ENCODE measurements at regions not wholly inside any gene's neighbourhood (a gene's known extent, or its start where the extent isn't known, plus 50 kb on each side); places are given as distances from the start of the nearest gene placed in this dataset.

- no peak for TF ChIP-seq EZH2phosphoT487 (IDR thresholded peaks at IDR 0.05; ENCODE audit: low read length)
- H3K4me1 ChIP-seq (ENCODE audit: low read length), result no peaks in the 10 kb centered on the region
- no peak overlapping the region for H3K9ac ChIP-seq (ENCODE audit: low read length)
- H3F3A ChIP-seq (ENCODE audit: insufficient read depth, low read length), result no peaks in the 10 kb centered on the region
- no peak overlapping the region for H3K4me2 ChIP-seq (ENCODE audit: low read depth, low read length)
- no peaks in the 10 kb centered on the region for H4K20me1 ChIP-seq (ENCODE audit: insufficient read depth, low read length)
- no peak overlapping the region for H2AFZ ChIP-seq (ENCODE audit: low read length)
- no peaks in the 10 kb centered on the region for H3K79me2 ChIP-seq (ENCODE audit: low read length)
- no peaks in the 10 kb centered on the region for H3K27me3 ChIP-seq (replicated peaks; ENCODE audit: insufficient read depth, low read length)
- DNase-seq, result no peak
- no peak overlapping the region for H3K4me3 ChIP-seq (ENCODE audit: low read length)
- no peak overlapping the region for H3K27ac ChIP-seq (ENCODE audit: low read length)
- H3K36me3 ChIP-seq (replicated peaks; ENCODE audit: insufficient read depth, low read length), result no peaks in the 10 kb centered on the region
- no peaks in the 10 kb centered on the region for H3K9me3 ChIP-seq (replicated peaks; ENCODE audit: insufficient read depth, low read length)
- H3K9me2 ChIP-seq (replicated peaks; ENCODE audit: insufficient read depth, low read length), result no peaks in the 10 kb centered on the region
Measured at GRCh38 chr1:244989813-244990212, 125.5 kb upstream of the HNRNPU start.

- H3K79me2 ChIP-seq (ENCODE audit: low read length), result no peaks in the 10 kb centered on the region
- no peaks in the 10 kb centered on the region for H3K27me3 ChIP-seq (replicated peaks; ENCODE audit: insufficient read depth, low read length)
- no peak overlapping the region for H3K4me2 ChIP-seq (ENCODE audit: low read depth, low read length)
- H3K9me3 ChIP-seq (replicated peaks; ENCODE audit: insufficient read depth, low read length), result no peaks in the 10 kb centered on the region
- no peak overlapping the region for H2AFZ ChIP-seq (ENCODE audit: low read length)
- H4K20me1 ChIP-seq (ENCODE audit: insufficient read depth, low read length), result no peaks in the 10 kb centered on the region
- H3K4me3 ChIP-seq (ENCODE audit: low read length), result no peak overlapping the region
- H3K9ac ChIP-seq (ENCODE audit: low read length), result no peak overlapping the region
- no peaks in the 10 kb centered on the region for H3K36me3 ChIP-seq (replicated peaks; ENCODE audit: insufficient read depth, low read length)
- no peak for TF ChIP-seq EZH2phosphoT487 (IDR thresholded peaks at IDR 0.05; ENCODE audit: low read length)
- no peak for TF ChIP-seq EZH2 (optimal IDR thresholded peaks at IDR 0.05; ENCODE audit: low read depth, low read length)
- no peaks in the 10 kb centered on the region for H3F3A ChIP-seq (ENCODE audit: insufficient read depth, low read length)
- no peaks in the 10 kb centered on the region for H3K9me2 ChIP-seq (replicated peaks; ENCODE audit: insufficient read depth, low read length)
- no peak overlapping the region for H3K27ac ChIP-seq (ENCODE audit: low read length)
- H3K4me1 ChIP-seq (ENCODE audit: low read length), result no peaks in the 10 kb centered on the region
- no peak for DNase-seq
Measured at GRCh38 chr1:244988521-244988920, 124.2 kb upstream of the HNRNPU start.

- H3K9ac ChIP-seq (ENCODE audit: low read length), result no peak overlapping the region
- TF ChIP-seq EZH2phosphoT487 (IDR thresholded peaks at IDR 0.05; ENCODE audit: low read length), result no peak
- TF ChIP-seq CTCF (IDR thresholded peaks at IDR 0.05; ENCODE audit: low read length), result no peak
- no peak for TF ChIP-seq EZH2 (optimal IDR thresholded peaks at IDR 0.05; ENCODE audit: low read depth, low read length)
- H4K20me1 ChIP-seq (ENCODE audit: insufficient read depth, low read length), result no peaks in the 10 kb centered on the region
- no peaks in the 10 kb centered on the region for H3K9me2 ChIP-seq (replicated peaks; ENCODE audit: insufficient read depth, low read length)
- H2AFZ ChIP-seq (ENCODE audit: low read length), result no peak overlapping the region
- no peak overlapping the region for H3K27ac ChIP-seq (ENCODE audit: low read length)
- H3F3A ChIP-seq (ENCODE audit: insufficient read depth, low read length), result no peaks in the 10 kb centered on the region
- H3K27me3 ChIP-seq (replicated peaks; ENCODE audit: insufficient read depth, low read length), result no peaks in the 10 kb centered on the region
- no peaks in the 10 kb centered on the region for H3K9me3 ChIP-seq (replicated peaks; ENCODE audit: insufficient read depth, low read length)
- no peak overlapping the region for H3K4me2 ChIP-seq (ENCODE audit: low read depth, low read length)
- no peak overlapping the region for H3K4me3 ChIP-seq (ENCODE audit: low read length)
- DNase-seq, result no peak
- H3K36me3 ChIP-seq (replicated peaks; ENCODE audit: insufficient read depth, low read length), result no peaks in the 10 kb centered on the region
- H3K4me1 ChIP-seq (ENCODE audit: low read length), result no peaks in the 10 kb centered on the region
- no peaks in the 10 kb centered on the region for H3K79me2 ChIP-seq (ENCODE audit: low read length)
Measured at GRCh38 chr1:244980605-244981004, 116.3 kb upstream of the HNRNPU start.

- Histone ChIP-seq H3K27ac (ENCODE audit: low read length) (no peak overlapping the region), H3K4me2 (ENCODE audit: low read depth, low read length) (no peak overlapping the region), H3K9me2 (replicated peaks; ENCODE audit: insufficient read depth, low read length) (no peaks in the 10 kb centered on the region), H3K79me2 (ENCODE audit: low read length) (peaks cover 9% of the 10 kb centered on the region), H3K4me3 (ENCODE audit: low read length) (no peak overlapping the region), H2AFZ (ENCODE audit: low read length) (no peak overlapping the region), H4K20me1 (ENCODE audit: insufficient read depth, low read length) (no peaks in the 10 kb centered on the region), H3K9me3 (replicated peaks; ENCODE audit: insufficient read depth, low read length) (no peaks in the 10 kb centered on the region), H3K27me3 (replicated peaks; ENCODE audit: insufficient read depth, low read length) (no peaks in the 10 kb centered on the region), H3F3A (ENCODE audit: insufficient read depth, low read length) (peaks cover 19% of the 10 kb centered on the region), H3K9ac (ENCODE audit: low read length) (no peak overlapping the region), H3K36me3 (replicated peaks; ENCODE audit: insufficient read depth, low read length) (no peaks in the 10 kb centered on the region), H3K4me1 (ENCODE audit: low read length) (no peaks in the 10 kb centered on the region)
- TF ChIP-seq EZH2 (optimal IDR thresholded peaks at IDR 0.05; ENCODE audit: low read depth, low read length), result no peak
- no peak for DNase-seq
Measured at GRCh38 chr1:244974550-244974949, 110.2 kb upstream of the HNRNPU start.

- H3K27me3 ChIP-seq (replicated peaks; ENCODE audit: insufficient read depth, low read length), result no peaks in the 10 kb centered on the region
- H3K9me3 ChIP-seq (replicated peaks; ENCODE audit: insufficient read depth, low read length), result no peaks in the 10 kb centered on the region
- peaks cover 9% of the 10 kb centered on the region for H3K79me2 ChIP-seq (ENCODE audit: low read length)
- H3K4me3 ChIP-seq (ENCODE audit: low read length), result no peak overlapping the region
- no peak for TF ChIP-seq CTCF (IDR thresholded peaks at IDR 0.05; ENCODE audit: low read length)
- TF ChIP-seq EZH2 (optimal IDR thresholded peaks at IDR 0.05; ENCODE audit: low read depth, low read length), result no peak
- TF ChIP-seq EZH2phosphoT487 (IDR thresholded peaks at IDR 0.05; ENCODE audit: low read length), result no peak
- no peak overlapping the region for H2AFZ ChIP-seq (ENCODE audit: low read length)
- H3K9me2 ChIP-seq (replicated peaks; ENCODE audit: insufficient read depth, low read length), result no peaks in the 10 kb centered on the region
- H3K9ac ChIP-seq (ENCODE audit: low read length), result no peak overlapping the region
- H3F3A ChIP-seq (ENCODE audit: insufficient read depth, low read length), result peaks cover 21% of the 10 kb centered on the region
- DNase-seq, result no peak
- no peak overlapping the region for H3K27ac ChIP-seq (ENCODE audit: low read length)
- H3K36me3 ChIP-seq (replicated peaks; ENCODE audit: insufficient read depth, low read length), result no peaks in the 10 kb centered on the region
- no peak overlapping the region for H3K4me2 ChIP-seq (ENCODE audit: low read depth, low read length)
- no peaks in the 10 kb centered on the region for H4K20me1 ChIP-seq (ENCODE audit: insufficient read depth, low read length)
- peaks cover 3% of the 10 kb centered on the region; the same call in 1 of the 2 replicates for H3K4me1 ChIP-seq (ENCODE audit: low read length)
Measured at GRCh38 chr1:244974106-244974505, 109.8 kb upstream of the HNRNPU start.

All from MM.1S (cell line).